Left lung (tissue), 4 donors: ENCODE measurements at regions not wholly inside any gene's neighbourhood (a gene's known extent, or its start where the extent isn't known, plus 50 kb on each side); places are given as distances from the start of the nearest gene placed in this dataset.

ENCODE experiments used
- ATAC-seq: fragments of 200-7000 bp; cut with Tn5 transposase; one replicate; pipeline ENCODE4 v1.9.1; 2020; ENCODE audit warnings: moderate library complexity
- DNase-seq, 4 donors: peaks; one replicate each; pipeline ENCODE4 v3.0.0-alpha.2; 2013 to 2020
- H3K27ac ChIP-seq, 2 donors: fragments of 200-600 bp; sonication (generic) in 1 of 2; one replicate each; pipeline versions ENCODE4 v1.5.0 to v1.8.0; 2020 to 2021
- H3K27me3 ChIP-seq, 2 donors: fragments of 200-600 bp; sonication (generic) in 1 of 2; one replicate each; pipeline versions ENCODE4 v1.5.0 to v1.8.0; 2020 to 2021
- H3K36me3 ChIP-seq, 2 donors: fragments of 200-600 bp; sonication (generic) in 1 of 2; one replicate each; pipeline versions ENCODE4 v1.5.0 to v1.8.0; 2020 to 2021
- H3K4me1 ChIP-seq, 2 donors: fragments of 200-600 bp; one replicate each; pipeline ENCODE4 v1.8.0; 2021
- H3K4me3 ChIP-seq, 2 donors: fragments of 200-600 bp; sonication (generic) in 1 of 2; one replicate each; pipeline versions ENCODE4 v1.5.0 to v1.8.0; 2020 to 2021; ENCODE audit warnings: mild to moderate bottlenecking in 1 of 2
- H3K9me3 ChIP-seq, 2 donors: fragments of 200-600 bp; sonication (generic) in 1 of 2; one replicate each; pipeline versions ENCODE4 v1.5.0 to v1.8.0; 2020 to 2021
- intact Hi-C, 2 donors: fragments of 100-400 bp; cut with DNase I; formaldehyde crosslinking; loops; one replicate each; pipeline versions ENCODE4 v1.11.2 to v1.14.2; 2022
- TF ChIP-seq, protein P1 (sequence below), 2 donors: fragments of 200-600 bp; sonication (generic) in 1 of 2; IDR thresholded peaks; one replicate each; pipeline versions ENCODE4 v1.5.0 to v1.8.0; 2021; ENCODE audit warnings: antibody characterized with exemption in 2 of 2
- donor health status: DM: no; HTN: yes; CAD: no.
- donor health status: DM: no; HTN: no; CAD: no.

DNA sequence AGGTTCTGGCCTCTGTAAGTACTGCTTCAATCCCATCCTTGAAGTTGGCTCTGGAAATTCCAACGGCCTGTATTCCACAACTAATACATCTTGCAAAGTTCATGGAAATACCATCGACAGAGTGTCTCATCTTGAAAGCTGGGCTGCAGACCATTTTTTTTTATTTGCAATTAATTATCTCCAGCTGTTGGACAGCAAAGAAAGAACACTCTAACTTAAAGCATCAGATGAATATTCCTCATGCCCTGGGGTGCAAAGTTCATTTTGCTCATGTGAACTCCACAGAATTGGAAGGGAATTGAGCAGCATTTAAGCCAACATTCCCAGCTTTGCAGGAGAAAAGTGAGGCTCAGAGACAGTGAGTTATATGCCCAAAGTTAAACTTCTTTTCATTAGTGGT, 96.5 kb upstream of the PIEZO2 start:
- no peak overlapping the region for H3K4me3 ChIP-seq
- no peaks in the 10 kb centered on the region for H3K27me3 ChIP-seq
- TF ChIP-seq, protein P1, sequence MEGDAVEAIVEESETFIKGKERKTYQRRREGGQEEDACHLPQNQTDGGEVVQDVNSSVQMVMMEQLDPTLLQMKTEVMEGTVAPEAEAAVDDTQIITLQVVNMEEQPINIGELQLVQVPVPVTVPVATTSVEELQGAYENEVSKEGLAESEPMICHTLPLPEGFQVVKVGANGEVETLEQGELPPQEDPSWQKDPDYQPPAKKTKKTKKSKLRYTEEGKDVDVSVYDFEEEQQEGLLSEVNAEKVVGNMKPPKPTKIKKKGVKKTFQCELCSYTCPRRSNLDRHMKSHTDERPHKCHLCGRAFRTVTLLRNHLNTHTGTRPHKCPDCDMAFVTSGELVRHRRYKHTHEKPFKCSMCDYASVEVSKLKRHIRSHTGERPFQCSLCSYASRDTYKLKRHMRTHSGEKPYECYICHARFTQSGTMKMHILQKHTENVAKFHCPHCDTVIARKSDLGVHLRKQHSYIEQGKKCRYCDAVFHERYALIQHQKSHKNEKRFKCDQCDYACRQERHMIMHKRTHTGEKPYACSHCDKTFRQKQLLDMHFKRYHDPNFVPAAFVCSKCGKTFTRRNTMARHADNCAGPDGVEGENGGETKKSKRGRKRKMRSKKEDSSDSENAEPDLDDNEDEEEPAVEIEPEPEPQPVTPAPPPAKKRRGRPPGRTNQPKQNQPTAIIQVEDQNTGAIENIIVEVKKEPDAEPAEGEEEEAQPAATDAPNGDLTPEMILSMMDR (IDR thresholded peaks at IDR 0.05) = no peak
- peak; percentile 50 for ATAC-seq
- DNase-seq = peak in 1 of 4 donors; percentile 43
- intact Hi-C loops = no loop called here
- H3K4me1 ChIP-seq = no peaks in the 10 kb centered on the region
- no peak overlapping the region for H3K27ac ChIP-seq
- H3K9me3 ChIP-seq = no peaks in the 10 kb centered on the region
- no peaks in the 10 kb centered on the region for H3K36me3 ChIP-seq

DNA sequence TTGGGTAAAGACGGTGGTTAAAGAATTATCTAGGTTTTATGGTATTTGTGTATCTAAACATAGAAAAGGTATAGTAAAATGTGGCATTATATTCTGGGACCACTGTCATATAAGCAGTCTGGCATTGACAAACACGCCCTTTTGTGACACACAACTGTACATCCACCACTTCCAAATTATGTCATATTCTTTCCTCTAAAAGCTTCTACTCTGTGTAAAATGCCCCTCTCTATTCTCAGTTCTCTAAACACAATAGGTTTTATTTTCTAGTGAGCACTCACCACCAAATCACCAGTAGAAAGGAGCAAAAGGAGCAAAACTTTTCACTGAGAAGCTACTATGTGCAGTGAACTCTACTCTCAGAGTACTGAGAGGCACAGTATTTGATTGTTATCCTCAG, 88.1 kb upstream of the PIEZO2 start:
- no peak for ATAC-seq
- no peaks in the 10 kb centered on the region for H3K36me3 ChIP-seq

DNA sequence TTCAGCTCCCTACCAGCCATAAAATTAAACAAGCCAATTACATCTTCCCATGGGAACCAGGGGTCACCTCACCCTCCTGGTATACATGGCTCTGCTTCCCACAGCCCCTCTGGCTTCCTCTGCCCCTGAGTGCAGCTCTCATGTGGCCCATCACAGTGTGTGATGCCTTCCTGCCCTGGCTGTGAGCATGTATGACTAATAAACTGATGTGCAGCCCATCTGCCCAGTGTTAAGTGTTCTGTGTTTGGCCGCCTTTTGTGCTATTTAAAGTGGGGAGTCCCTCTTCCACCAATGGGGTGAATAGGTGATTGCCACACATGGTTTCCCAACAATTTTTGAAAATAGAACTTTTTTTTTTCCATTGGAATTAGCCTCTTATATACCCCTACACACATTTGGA, 87.7 kb upstream of the PIEZO2 start:
- intact Hi-C loops = no loop called here
- Histone ChIP-seq H3K27ac (no peak overlapping the region), H3K9me3 (no peaks in the 10 kb centered on the region), H3K36me3 (no peaks in the 10 kb centered on the region), H3K27me3 (no peaks in the 10 kb centered on the region), H3K4me3 (no peak overlapping the region), H3K4me1 (no peaks in the 10 kb centered on the region)
- TF ChIP-seq, protein P1 (IDR thresholded peaks at IDR 0.05) = no peak
- DNase-seq (no peak), ATAC-seq (no peak)

More for the DNA sequence above, 88.1 kb upstream of the PIEZO2 start:
- Histone ChIP-seq H3K27ac (no peak overlapping the region), H3K4me1 (no peaks in the 10 kb centered on the region), H3K4me3 (no peak overlapping the region), H3K27me3 (no peaks in the 10 kb centered on the region), H3K9me3 (no peaks in the 10 kb centered on the region)
- DNase-seq = no peak
- intact Hi-C loops = no loop called here
- TF ChIP-seq, protein P1 (IDR thresholded peaks at IDR 0.05) = no peak

DNA sequence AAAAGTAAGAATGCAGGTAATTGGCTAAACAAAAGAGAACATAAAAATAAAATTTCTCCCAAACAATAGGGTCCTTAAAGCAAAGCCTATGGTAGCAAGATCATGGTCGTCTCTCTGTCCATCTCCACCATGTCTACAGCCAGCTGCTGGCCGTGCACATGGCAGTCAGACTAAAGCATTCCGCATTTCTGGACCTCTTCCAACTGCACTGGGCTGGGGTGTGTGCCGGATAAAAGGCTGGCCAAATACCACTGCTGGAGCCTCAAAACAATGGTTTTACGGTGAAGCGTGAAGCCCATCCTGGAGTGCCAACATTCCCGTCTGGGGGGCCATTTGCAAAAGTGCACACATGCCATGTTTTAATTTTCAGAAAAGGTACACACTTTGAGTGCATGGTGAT, 74.8 kb upstream of the PIEZO2 start:
- intact Hi-C loops = no loop called here
- DNase-seq (no peak), ATAC-seq (no peak)
- TF ChIP-seq, protein P1 (IDR thresholded peaks at IDR 0.05) = no peak
- H3K4me1 ChIP-seq = no peaks in the 10 kb centered on the region
- no peaks in the 10 kb centered on the region for H3K9me3 ChIP-seq
- no peak overlapping the region for H3K4me3 ChIP-seq
- no peaks in the 10 kb centered on the region for H3K27me3 ChIP-seq
- H3K36me3 ChIP-seq = no peaks in the 10 kb centered on the region
- H3K27ac ChIP-seq = no peak overlapping the region

DNA sequence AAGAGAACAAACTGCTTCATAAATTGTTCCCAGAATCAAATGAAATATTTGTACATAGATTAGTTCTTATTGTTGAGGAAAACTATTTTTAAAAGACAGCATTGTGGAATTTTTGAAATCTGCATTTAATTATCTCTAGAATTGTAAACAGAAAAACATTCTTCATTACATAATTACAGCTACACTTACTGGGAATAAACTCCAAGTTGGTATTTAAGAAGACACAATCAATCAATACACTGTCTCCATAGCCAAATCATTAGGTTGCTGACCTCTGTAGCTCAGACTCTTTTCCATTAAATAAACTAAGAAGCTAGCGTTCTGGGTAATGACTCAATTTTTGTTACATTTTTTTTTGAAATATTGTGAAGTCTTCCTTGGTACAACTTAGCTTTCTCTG, 70.2 kb upstream of the PIEZO2 start:
- Histone ChIP-seq H3K36me3 (no peaks in the 10 kb centered on the region), H3K4me1 (no peaks in the 10 kb centered on the region), H3K27me3 (no peaks in the 10 kb centered on the region), H3K4me3 (no peak overlapping the region), H3K27ac (no peak overlapping the region), H3K9me3 (no peaks in the 10 kb centered on the region)
- DNase-seq (no peak), ATAC-seq (no peak)
- intact Hi-C loops = no loop called here
- TF ChIP-seq, protein P1 (IDR thresholded peaks at IDR 0.05) = no peak
